GM21526 (cell line): ENCODE measurements at regions not wholly inside any gene's neighbourhood (a gene's known extent, or its start where the extent isn't known, plus 50 kb on each side); places are given as distances from the start of the nearest gene placed in this dataset.

Experiments
- ATAC-seq: cut with Tn5 transposase; IDR thresholded peaks from one replicate; pipeline ENCODE4 v1.9.1; 2021; ENCODE audit warnings: moderate library complexity; ENCODE audit not compliant: unreplicated experiment, low FRiP score

GRCh38 chr16:66081775-66082366 is 284.6 kb upstream of the CDH5 start:
- ATAC-seq: no peak

- ATAC-seq: no peak
Measured at GRCh38 chr16:66079671-66080334, 286.7 kb upstream of the CDH5 start.

GRCh38 chr16:66070140-66070917 is 296.2 kb upstream of the CDH5 start:
- no peak for ATAC-seq

- ATAC-seq: no peak
Measured at GRCh38 chr16:66069587-66069986, 296.9 kb upstream of the CDH5 start.

- ATAC-seq: no peak
Measured at GRCh38 chr16:66066404-66066803, 300.1 kb upstream of the CDH5 start.

- ATAC-seq: no peak
Measured at GRCh38 chr16:66065925-66066324, 300.6 kb upstream of the CDH5 start.

GRCh38 chr16:66064801-66065530 is 301.5 kb upstream of the CDH5 start:
- ATAC-seq: no peak

- no peak for ATAC-seq
Measured at GRCh38 chr16:66058832-66059231, 307.7 kb upstream of the CDH5 start.

- no peak for ATAC-seq
Measured at GRCh38 chr16:66058172-66058691, 308.3 kb upstream of the CDH5 start.

- no peak for ATAC-seq
Measured at GRCh38 chr16:66057057-66057456, 309.4 kb upstream of the CDH5 start.

- ATAC-seq: no peak
Measured at GRCh38 chr16:66054095-66054494, 312.4 kb upstream of the CDH5 start.

GRCh38 chr16:66052745-66053144 is 313.7 kb upstream of the CDH5 start:
- ATAC-seq: no peak

- no peak for ATAC-seq
Measured at GRCh38 chr16:66050991-66051390, 315.5 kb upstream of the CDH5 start.

- ATAC-seq: no peak
Measured at GRCh38 chr16:66049865-66050264, 316.6 kb upstream of the CDH5 start.

- no peak for ATAC-seq
Measured at GRCh38 chr16:66045626-66046025, 320.9 kb upstream of the CDH5 start.

GRCh38 chr16:66044556-66044955 is 321.9 kb upstream of the CDH5 start:
- no peak for ATAC-seq

- no peak for ATAC-seq
Measured at GRCh38 chr16:66044089-66044488, 322.4 kb upstream of the CDH5 start.

- ATAC-seq: no peak
Measured at GRCh38 chr16:66043326-66043725, 323.2 kb upstream of the CDH5 start.

- ATAC-seq: no peak
Measured at GRCh38 chr16:66042341-66042740, 324.1 kb upstream of the CDH5 start.

- no peak for ATAC-seq
Measured at GRCh38 chr16:66041907-66042306, 324.6 kb upstream of the CDH5 start.

GRCh38 chr16:66039793-66040192 is 326.7 kb upstream of the CDH5 start:
- no peak for ATAC-seq
